BJ (cell line): ENCODE measurements at regions not wholly inside any gene's neighbourhood (a gene's known extent, or its start where the extent isn't known, plus 50 kb on each side); places are given as distances from the start of the nearest gene placed in this dataset. TPM values are rescaled to one million over a fixed set of nuclear protein-coding genes. Genes with fewer than 3 reads are reported as not detected.

Experiments used
- CTCF ChIA-PET: fragments of 350-600 bp; formaldehyde crosslinking; extraction: SDS; loops from one replicate; lab custom pipeline; 2021; ENCODE audit warnings: antibody characterized with exemption, inconsistent platforms; lab: Yijun Ruan, JAX
- POLR2A ChIA-PET: fragments of 300-600 bp; sonication (Branson Sonifier 250); formaldehyde crosslinking; extraction: SDS; loops from one replicate; lab custom pipeline; 2021; ENCODE audit warnings: antibody characterized with exemption; lab: Charles Lee
- DNase-seq: peaks from one replicate; pipeline ENCODE4 v3.0.0-alpha.2; 2011; ENCODE audit warnings: low read depth
- H3K27me3 ChIP-seq: 2 replicates; pipeline ENCODE4 v1.6.0; 2011; ENCODE audit warnings: low read length; ENCODE audit not compliant: control insufficient read depth, insufficient read depth
- H3K36me3 ChIP-seq: 2 replicates; pipeline ENCODE4 v1.5.1; 2011; ENCODE audit warnings: low read length; ENCODE audit not compliant: control insufficient read depth, insufficient read depth
- H3K4me3 ChIP-seq: 2 replicates; pipeline ENCODE4 v1.5.1; 2011; ENCODE audit warnings: low read depth, mild to moderate bottlenecking, control low read depth, low read length
- CTCF ChIP-seq: IDR thresholded peaks from 2 replicates; pipeline ENCODE4 v1.5.1; 2011; ENCODE audit warnings: low read depth, mild to moderate bottlenecking, control low read depth, inconsistent platforms, low read length, moderate library complexity; ENCODE audit not compliant: insufficient read depth
- small RNA-seq: library from RNA; depleted of rRNA; stranded (forward); fragments of <200 nt; gene quantifications from one replicate; pipeline ENCODE3, GENCODE V24; 2012; ENCODE audit warnings: low replicate concordance, low read depth; ENCODE audit not compliant: insufficient read length

GRCh38 chr15:70149667-70150404, 52.1 kb upstream of the TLE3 start:
- H3K27me3 ChIP-seq, result peaks cover 1% of the 10 kb centered on the region
- no peak for DNase-seq
- H3K4me3 ChIP-seq, result no peak overlapping the region
- H3K36me3 ChIP-seq, result no peaks in the 10 kb centered on the region
- ChIA-PET POLR2A (no interaction called here), CTCF (interaction anchor here (1.1 to 1.3 kb wide), 2 partner anchors 8 to 10 kb away, joined by 4 to 5 read pairs; no protein-coding TSS in a partner anchor)
- TF ChIP-seq CTCF, result no peak

- no peak for TF ChIP-seq CTCF
- Histone ChIP-seq H3K4me3 (no peak overlapping the region), H3K36me3 (no peaks in the 10 kb centered on the region), H3K27me3 (peaks cover 6% of the 10 kb centered on the region)
- DNase-seq, result no peak
- CTCF ChIA-PET, result no interaction called here
- POLR2A ChIA-PET, result no interaction called here
These were observed 50.1 kb upstream of the TLE3 start for GRCh38 chr15:70147778-70148177.

Small RNAs in the stretch of these regions (small RNA-seq; reads per million reads assigned to genes)
- gene RNU6-745P, result not detected
